HG03565 (cell line): ENCODE measurements at regions not wholly inside any gene's neighbourhood (a gene's known extent, or its start where the extent isn't known, plus 50 kb on each side); places are given as distances from the start of the nearest gene placed in this dataset.
"Not testable (repeated sequence)": the region's sequence is repeated elsewhere in the genome, so short reads cannot be mapped to it uniquely, and the experiment has no call there.

ENCODE experiments used
- ATAC-seq: cut with Tn5 transposase; IDR thresholded peaks from one replicate; pipeline ENCODE4 v1.9.1; 2021; ENCODE audit warnings: mild to moderate bottlenecking, moderate library complexity; ENCODE audit not compliant: unreplicated experiment

- no peak for ATAC-seq
These were observed 193.4 kb upstream of the CPHXL start for GRCh38 chr16:75919664-75920063.

- ATAC-seq = no peak
These were observed 195.0 kb upstream of the CPHXL start for GRCh38 chr16:75921281-75921680.

GRCh38 chr16:75922250-75922649 lies 196.0 kb upstream of the CPHXL start:
- no peak for ATAC-seq

- no peak for ATAC-seq
These were observed 198.1 kb upstream of the CPHXL start for GRCh38 chr16:75924397-75924796.

- no peak for ATAC-seq
These were observed 201.5 kb upstream of the CPHXL start for GRCh38 chr16:75927810-75928209.

- no peak for ATAC-seq
These were observed 202.0 kb upstream of the CPHXL start for GRCh38 chr16:75928295-75928694.

GRCh38 chr16:75929046-75929445 lies 202.8 kb upstream of the CPHXL start:
- no peak for ATAC-seq

GRCh38 chr16:75931043-75931442 lies 204.8 kb upstream of the CPHXL start:
- ATAC-seq = no peak

- no peak for ATAC-seq
These were observed 205.7 kb upstream of the CPHXL start for GRCh38 chr16:75931970-75932369.

GRCh38 chr16:75938818-75939217 lies 212.5 kb upstream of the CPHXL start:
- no peak for ATAC-seq

- ATAC-seq = no peak
These were observed 216.1 kb upstream of the CPHXL start for GRCh38 chr16:75942351-75942750.

- ATAC-seq = no peak
These were observed 216.6 kb upstream of the CPHXL start for GRCh38 chr16:75942936-75943335.

GRCh38 chr16:75943705-75944514 lies 217.6 kb upstream of the CPHXL start:
- ATAC-seq = no peak

- ATAC-seq = no peak
These were observed 219.7 kb upstream of the CPHXL start for GRCh38 chr16:75945916-75946457.

GRCh38 chr16:75947626-75948239 lies 221.4 kb upstream of the CPHXL start:
- no peak for ATAC-seq

GRCh38 chr16:75948441-75948840 lies 222.2 kb upstream of the CPHXL start:
- no peak for ATAC-seq

GRCh38 chr16:75948886-75949285 lies 222.6 kb upstream of the CPHXL start:
- ATAC-seq = no peak

GRCh38 chr16:75952124-75952523 lies 225.8 kb upstream of the CPHXL start:
- no peak for ATAC-seq

GRCh38 chr16:75957870-75958269 lies 231.6 kb upstream of the CPHXL start:
- ATAC-seq = no peak

- no peak for ATAC-seq
These were observed 239.4 kb upstream of the CPHXL start for GRCh38 chr16:75965504-75966374.

- not testable (repeated sequence) for ATAC-seq
These were observed 242.8 kb upstream of the CPHXL start for GRCh38 chr16:75969120-75969519.
